HG03442 (cell line): ENCODE measurements at regions not wholly inside any gene's neighbourhood (a gene's known extent, or its start where the extent isn't known, plus 50 kb on each side); places are given as distances from the start of the nearest gene placed in this dataset.

Source experiments
- ATAC-seq: cut with Tn5 transposase; IDR thresholded peaks from one replicate; pipeline ENCODE4 v1.9.1; 2021; ENCODE audit warnings: mild to moderate bottlenecking, moderate library complexity; ENCODE audit not compliant: unreplicated experiment

DNA sequence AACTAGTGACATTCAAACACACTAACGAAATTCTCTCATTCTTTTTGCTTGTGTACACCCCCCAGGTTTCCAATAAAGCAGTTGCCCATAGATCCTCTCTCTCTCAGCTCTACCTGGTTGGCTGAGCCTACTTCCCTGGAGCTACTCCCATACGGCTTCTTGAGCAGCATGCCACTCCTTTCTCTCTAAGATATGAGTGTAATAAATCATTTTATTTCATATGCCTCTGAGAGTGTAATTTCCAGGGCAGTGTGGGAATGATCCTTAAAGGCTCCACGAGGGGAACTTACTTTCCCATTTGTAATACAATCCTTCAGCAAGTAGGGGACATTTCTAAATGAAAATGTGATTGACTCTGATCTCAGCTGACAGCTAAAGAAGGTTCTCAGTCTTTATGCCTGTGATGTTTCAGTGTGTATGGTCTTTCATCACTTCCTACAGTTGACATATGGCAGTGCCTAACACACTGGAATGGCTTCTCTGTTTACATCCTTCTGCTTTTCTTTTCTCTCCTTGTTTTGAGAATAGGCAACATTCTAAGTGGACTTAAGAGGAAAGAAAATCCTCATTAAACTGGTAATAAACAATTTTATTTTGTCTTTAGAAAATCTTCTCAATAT lies 1194.3 kb upstream of the CDH8 start:
- ATAC-seq = no peak

DNA sequence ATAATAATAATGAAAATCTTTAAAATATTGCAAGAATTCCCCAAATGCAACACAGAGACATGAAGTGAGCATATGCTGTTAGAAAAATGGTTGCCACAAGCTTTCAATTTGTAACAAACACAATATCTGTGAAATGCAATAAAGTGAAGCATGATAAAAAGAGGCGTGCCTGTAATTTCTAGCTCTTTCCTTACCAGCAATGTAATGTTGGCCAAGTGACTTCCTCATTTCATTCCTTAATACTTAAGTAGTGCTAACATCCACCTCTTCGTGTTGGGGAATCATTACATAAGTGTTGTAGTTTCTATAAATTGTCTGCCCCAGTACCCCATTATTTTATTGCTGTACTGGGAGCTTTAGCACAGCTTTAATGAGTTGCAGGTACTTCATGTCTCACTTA lies 1192.0 kb upstream of the CDH8 start:
- ATAC-seq = no peak

GRCh38 chr16:63223851-63224250 lies 1187.6 kb upstream of the CDH8 start:
- no peak for ATAC-seq

GRCh38 chr16:63216696-63217423 lies 1180.6 kb upstream of the CDH8 start:
- ATAC-seq = no peak

- ATAC-seq = no peak
These were observed 1165.6 kb upstream of the CDH8 start for GRCh38 chr16:63201851-63202250.

DNA sequence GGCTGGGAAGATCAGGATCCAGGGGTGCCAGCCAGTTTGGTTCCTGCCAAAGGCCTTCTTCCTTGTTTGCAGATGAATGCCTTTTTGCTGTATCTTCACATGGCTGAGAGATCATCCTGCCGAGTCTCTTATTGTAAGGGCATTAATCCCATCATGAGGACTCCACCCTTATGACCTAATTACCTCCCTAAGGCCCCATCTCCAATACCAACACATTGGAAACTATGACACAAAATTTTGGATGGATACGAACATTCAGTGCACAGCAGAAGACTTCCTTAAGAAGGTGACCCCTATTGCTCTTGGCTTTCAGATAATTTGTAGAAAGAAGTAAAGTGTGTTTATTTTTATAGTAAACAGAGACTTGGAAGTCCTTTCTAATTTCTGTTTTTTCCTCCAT lies 1164.7 kb upstream of the CDH8 start:
- no peak for ATAC-seq

DNA sequence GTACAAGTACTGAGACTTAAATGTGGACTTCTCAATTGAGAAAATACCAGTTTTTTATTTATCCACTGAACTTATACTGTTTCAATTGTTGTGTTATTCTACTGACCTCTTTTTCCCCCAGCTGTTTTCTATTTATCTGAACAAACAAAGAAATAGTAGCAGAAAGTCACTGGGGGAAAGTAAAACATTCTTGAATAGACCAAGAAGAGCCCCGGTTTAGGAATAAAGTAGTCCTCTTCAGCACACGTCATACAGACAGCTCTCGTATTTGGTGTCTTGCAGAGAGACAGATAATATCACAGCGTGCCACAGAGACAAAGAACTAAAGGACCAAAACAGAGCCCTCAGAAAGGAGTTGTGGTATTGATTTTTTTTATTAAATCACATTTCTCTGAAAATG lies 1159.1 kb upstream of the CDH8 start:
- ATAC-seq = no peak

DNA sequence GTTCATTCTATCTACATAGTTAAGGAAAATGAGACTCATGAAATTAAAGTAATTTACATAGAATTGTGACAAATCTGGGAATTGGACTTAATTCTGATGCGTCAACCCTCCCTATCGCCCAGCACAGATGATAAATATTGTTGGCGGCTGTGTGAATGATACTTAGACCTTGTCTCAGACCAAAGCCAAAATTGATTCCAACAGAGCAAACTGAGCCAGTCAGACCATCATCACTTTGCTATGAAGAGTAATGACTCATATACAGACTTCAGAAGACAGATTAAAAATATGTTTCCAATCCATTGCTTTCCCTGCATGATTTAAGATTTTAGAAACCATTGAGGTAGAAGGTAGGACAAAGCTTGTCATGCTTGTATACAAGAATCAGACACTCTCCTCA lies 1156.7 kb upstream of the CDH8 start:
- no peak for ATAC-seq

DNA sequence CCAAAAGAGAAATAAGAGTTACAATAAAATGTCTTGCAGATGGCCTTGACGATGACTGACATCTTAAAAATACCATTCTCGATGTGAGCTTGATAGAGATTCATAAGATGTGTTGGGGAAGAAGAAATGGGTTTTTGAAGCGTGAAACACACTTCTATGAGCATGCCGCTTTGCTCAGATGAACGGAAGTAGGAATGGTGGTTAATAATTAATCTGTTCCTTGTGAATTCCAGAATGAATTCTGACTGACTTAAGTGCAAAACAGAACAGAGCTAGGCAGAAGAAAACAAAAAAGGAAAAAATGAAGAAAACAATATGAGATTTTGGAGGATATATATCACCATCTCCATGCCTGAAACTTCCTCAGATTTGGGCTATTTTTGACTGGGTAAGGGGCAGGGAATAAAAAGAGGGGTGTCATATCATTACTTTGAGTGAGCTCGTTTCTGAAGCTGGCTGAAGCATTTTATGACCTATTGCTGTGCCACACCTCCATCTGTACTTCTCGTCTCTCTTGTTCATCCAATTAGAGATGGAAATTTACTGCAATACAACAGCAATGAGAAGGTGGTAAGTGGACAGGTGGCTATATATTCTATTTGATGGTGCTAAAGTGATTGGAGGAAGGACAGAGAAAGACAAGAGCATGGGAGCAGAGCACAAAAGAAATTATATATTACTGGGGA lies 1152.0 kb upstream of the CDH8 start:
- ATAC-seq = no peak

DNA sequence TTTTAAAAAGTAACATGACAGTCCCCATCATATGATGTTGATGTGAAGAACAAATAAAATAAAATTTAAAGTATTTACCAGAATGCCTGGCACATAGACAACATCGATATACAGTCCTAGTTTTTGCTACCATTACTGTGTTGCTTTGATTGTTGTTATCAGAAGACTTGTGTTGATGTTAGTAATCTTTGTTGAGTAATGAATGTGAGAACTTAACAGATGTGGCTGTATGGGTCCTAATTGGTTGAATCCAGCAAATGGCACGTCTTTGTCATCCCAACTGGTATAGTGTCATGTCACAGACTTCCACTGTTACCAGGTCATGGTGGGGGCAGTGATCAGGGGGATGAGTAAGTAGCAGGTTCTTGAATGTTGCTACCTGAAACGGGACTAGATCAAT lies 1151.4 kb upstream of the CDH8 start:
- no peak for ATAC-seq

DNA sequence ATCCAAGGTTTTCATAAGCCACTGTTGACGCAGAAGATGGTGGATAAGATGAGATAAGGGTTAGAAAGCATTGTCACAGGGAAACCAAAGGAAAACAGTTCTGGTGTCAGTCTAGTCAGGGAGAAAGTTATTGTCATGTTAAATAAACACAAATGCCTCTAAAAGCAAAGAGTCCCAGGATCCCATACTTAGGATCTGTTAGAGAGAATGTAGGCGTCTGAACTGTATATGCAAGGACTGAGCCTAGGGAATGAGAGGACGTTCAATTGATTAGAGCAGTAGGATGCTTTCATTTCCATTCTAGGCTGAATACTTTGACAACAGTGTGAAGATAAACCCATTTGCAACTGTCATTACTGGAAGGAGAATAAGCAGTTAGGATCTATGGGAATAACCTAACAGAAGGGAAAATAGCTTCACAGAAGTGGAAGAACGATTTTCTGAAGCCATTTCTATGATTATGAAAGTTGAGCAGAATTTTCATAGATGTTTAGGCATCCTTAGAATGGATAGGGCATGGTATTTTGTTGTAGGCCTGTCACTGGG lies 1149.1 kb upstream of the CDH8 start:
- no peak for ATAC-seq

DNA sequence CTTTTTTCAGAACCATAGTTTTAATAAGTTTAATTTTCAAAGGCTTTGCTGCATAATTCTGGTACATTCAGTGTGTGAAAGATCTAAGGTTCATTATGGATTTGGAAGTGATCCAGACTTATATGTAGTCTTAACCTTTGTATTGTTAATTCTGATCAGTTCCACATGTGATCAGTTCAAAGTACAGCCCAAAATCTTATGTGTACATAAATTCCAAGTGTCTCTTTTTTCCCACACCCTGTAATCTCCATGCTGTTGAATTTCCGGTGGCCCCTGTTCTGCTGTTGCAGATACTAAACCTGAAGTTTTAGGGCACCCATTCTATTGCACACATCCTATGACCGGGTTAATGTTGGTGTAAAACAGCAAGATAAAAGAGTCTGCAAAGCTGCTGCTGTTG lies 1147.5 kb upstream of the CDH8 start:
- no peak for ATAC-seq

DNA sequence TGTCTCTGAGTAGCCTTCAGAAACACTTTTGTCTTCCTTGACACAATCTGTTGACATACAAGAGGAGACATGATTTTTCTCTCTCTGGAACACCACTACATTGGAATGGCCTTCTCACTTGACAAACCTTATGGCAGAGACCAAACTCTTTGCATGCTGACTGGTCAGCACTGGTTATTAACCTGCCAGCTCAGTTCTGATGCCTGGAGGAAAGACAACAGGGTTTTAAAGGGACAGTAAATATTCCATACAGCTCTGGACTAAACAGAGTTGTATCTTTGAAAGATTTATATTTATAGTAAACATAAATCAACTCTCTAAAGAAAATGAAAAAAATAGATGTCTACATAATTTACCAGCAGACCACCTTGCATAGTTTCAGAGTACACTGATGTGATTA lies 1139.1 kb upstream of the CDH8 start:
- no peak for ATAC-seq

DNA sequence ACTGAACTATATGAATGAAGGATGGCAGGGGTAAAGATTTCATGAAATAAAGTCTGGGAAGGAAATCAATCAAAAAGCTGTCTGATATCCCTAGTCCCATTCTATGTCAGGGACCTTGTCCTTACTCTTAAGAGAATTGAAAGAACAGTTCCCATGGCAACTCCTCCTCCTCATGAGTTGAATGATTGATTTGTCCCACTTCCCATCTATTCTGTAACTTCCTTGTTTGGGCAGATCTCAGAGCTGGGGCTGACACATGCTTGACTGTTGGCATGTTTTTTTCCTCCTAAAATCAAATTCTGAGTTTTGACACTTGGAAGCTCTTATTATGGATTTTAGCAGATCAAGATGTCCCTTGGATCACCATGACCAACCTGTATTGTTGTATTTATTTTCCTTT lies 1138.6 kb upstream of the CDH8 start:
- ATAC-seq = no peak

GRCh38 chr16:63171545-63171944 lies 1135.3 kb upstream of the CDH8 start:
- no peak for ATAC-seq

DNA sequence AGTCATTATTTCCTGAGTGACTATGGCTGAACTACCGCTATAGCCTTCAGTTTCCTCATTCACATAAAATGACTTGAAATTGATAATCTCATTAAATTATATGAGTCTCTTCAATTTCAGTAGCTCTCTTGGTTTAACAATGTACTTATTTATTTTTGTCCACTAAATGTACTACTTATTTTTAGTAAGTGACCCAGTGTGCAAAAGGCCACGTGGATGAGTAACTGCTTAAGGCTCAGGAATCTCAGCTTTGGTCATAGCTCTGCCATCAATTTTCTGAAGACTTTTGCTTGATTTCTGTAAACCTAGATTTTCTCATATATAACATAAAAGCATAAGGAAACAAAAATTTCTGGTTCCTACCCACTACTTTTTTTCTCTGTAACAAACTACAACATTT lies 1132.9 kb upstream of the CDH8 start:
- ATAC-seq = no peak

GRCh38 chr16:63157818-63158217 lies 1121.6 kb upstream of the CDH8 start:
- no peak for ATAC-seq

DNA sequence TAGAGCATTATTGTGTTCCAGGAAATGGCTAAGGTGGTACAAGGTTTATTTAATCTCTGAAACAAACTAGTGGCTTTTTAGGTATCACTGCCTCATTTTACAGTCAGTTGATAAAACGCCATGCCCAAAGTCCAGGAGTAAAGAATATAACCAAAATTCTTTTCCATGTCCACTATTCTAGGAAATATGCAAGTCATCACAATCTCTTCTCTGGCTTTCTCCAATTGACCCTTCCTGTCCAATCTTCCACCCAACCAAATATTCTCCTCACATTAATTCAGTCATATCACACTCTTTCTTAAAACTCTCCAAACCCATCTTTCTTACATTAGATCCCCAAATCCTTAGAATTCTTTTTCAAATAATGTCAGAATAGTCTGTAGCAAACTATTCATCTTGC lies 1110.0 kb upstream of the CDH8 start:
- ATAC-seq = no peak

GRCh38 chr16:63145411-63145810 lies 1109.2 kb upstream of the CDH8 start:
- no peak for ATAC-seq

DNA sequence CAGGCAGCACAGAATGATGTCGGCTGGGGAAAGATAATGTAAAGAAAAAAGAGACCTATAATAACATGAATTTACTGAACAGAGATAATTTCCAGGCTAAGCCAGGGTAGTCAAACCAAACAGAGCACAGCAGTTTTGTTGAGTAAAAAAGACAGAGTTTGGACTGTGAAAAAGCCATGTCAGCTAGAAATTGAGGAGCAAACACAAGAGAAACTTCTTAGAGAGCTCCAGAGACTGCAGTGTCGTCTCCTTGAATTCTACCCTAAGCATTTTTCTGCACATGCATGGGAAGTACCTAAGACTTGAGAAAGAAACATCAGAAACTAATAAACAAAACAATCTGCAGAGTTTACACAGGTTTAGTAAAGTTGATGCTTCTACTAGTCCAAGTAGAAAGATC lies 1098.8 kb upstream of the CDH8 start:
- ATAC-seq = no peak

GRCh38 chr16:63131503-63131902 lies 1095.3 kb upstream of the CDH8 start:
- ATAC-seq = no peak

GRCh38 chr16:63130942-63131341 lies 1094.7 kb upstream of the CDH8 start:
- no peak for ATAC-seq
